ENCODE measurements at regions not wholly inside any gene's neighbourhood (a gene's known extent, or its start where the extent isn't known, plus 50 kb on each side); places are given as distances from the start of the nearest gene placed in this dataset.

DNA sequence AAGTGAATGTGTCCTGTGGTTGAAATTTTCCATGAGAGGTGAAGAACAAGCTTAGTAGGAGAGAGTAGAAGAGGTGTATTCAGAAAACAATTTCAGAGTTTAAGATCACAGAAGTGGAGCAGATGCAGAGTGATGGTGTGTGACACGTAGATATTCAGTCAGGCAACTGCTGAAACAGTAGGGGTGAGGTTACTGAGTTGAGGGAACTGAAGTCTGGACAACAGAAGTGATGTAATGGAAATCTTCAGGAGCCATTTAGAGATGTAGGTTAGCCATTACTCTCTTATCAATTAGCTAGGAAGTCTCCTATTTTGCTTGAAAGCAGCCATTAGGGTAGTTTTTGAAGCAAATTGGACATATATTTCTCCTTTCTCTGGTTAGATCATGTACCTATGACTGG lies 584.4 kb downstream of the PKHD1 start:
- Mint-ChIP-seq H3K4me3 (no peak overlapping the region), H3K27ac (no peak overlapping the region), H3K27me3 (no peaks in the 10 kb centered on the region), H3K4me1 (ENCODE audit: low read depth) (no peaks in the 10 kb centered on the region), H3K36me3 (ENCODE audit: low read depth) (no peaks in the 10 kb centered on the region), H3K9me3 (peaks cover 10% of the 10 kb centered on the region)
- no peak for TF ChIP-seq CTCF (IDR thresholded peaks at IDR 0.05)
- DNase-seq (no peak), ATAC-seq (ENCODE audit: poor library complexity) (no peak)
- H3K9me3 ChIP-seq (ENCODE audit: control insufficient read depth in 1 of 2, insufficient read depth in 1 of 2, low read length in 2 of 2) = no peaks in the 10 kb centered on the region
- H3K4me1 ChIP-seq (ENCODE audit: insufficient read depth, low read length) = no peaks in the 10 kb centered on the region
- H3K27ac ChIP-seq (ENCODE audit: low read depth in 1 of 2, low read length in 2 of 2) = no peak overlapping the region
- POLR2A ChIA-PET = no interaction called here
- intact Hi-C loops (cut with DNase I, micrococcal nuclease) = no loop called here
- H3K36me3 ChIP-seq (ENCODE audit: insufficient read depth, low read length) = no peaks in the 10 kb centered on the region
- CTCF ChIA-PET = no interaction called here
- H3K27me3 ChIP-seq (ENCODE audit: control insufficient read depth in 1 of 2, insufficient read depth in 2 of 2, low read length in 2 of 2) = no peaks in the 10 kb centered on the region
- H3K4me3 ChIP-seq (ENCODE audit: low read length) = no peak overlapping the region

DNA sequence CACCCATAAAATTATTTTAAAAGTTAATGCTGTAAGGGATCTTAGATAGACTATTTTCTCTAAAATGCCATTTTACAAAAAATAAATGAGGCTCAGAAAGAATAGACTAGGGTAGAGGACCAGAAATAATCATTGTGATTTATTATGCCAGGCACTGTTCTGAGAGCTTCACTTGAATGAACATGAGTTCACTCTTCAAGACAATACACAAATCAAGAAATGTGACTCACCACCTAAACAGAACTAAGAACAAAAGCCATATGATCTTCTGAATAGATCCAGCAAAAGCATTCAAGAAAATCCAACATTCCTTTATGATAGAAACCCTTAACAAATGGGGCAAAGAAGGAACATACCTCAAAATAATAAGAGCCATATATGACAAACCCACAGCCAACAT lies 582.0 kb downstream of the PKHD1 start:
- H3K4me3 Mint-ChIP-seq = no peak overlapping the region
- H3K36me3 Mint-ChIP-seq (ENCODE audit: low read depth) = no peaks in the 10 kb centered on the region
- no peak overlapping the region for H3K27ac Mint-ChIP-seq
- no peak for TF ChIP-seq CTCF (IDR thresholded peaks at IDR 0.05)
- no peaks in the 10 kb centered on the region for H3K4me1 ChIP-seq (ENCODE audit: insufficient read depth, low read length)
- peaks cover 5% of the 10 kb centered on the region for H3K9me3 Mint-ChIP-seq
- H3K4me3 ChIP-seq (ENCODE audit: low read length) = no peak overlapping the region
- intact Hi-C loops (cut with DNase I, micrococcal nuclease) = no loop called here
- ATAC-seq (ENCODE audit: poor library complexity) (no peak), DNase-seq (no peak)
- ChIA-PET POLR2A (no interaction called here), CTCF (no interaction called here)
- no peak overlapping the region for H3K27ac ChIP-seq (ENCODE audit: low read depth in 1 of 2, low read length in 2 of 2)
- H3K9me3 ChIP-seq (ENCODE audit: control insufficient read depth in 1 of 2, insufficient read depth in 1 of 2, low read length in 2 of 2) = peaks cover 0 to 3% of the 10 kb centered on the region in 2 experiments
- H3K27me3 ChIP-seq (ENCODE audit: control insufficient read depth in 1 of 2, insufficient read depth in 2 of 2, low read length in 2 of 2) = no peaks in the 10 kb centered on the region
- no peaks in the 10 kb centered on the region for H3K4me1 Mint-ChIP-seq (ENCODE audit: low read depth)
- H3K36me3 ChIP-seq (ENCODE audit: insufficient read depth, low read length) = no peaks in the 10 kb centered on the region
- no peaks in the 10 kb centered on the region for H3K27me3 Mint-ChIP-seq

DNA sequence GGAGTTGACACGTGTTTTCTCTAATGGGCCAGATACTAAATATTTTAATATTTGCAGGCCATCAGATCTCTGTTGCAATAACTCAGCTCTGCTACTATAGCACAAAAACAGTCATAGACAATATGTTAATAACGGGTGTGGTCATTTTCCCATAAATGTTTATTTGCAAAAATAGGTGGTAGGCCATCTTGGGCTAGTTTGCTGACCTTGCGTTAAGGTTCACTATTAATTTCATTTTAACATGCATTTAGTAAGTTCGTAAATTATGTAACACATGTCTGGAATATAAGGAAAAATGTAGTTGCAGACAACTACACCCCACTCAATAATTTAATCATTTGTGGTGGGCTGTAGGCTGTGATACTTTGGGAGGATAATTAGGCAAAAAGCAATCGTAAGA lies 577.8 kb downstream of the PKHD1 start:
- no peaks in the 10 kb centered on the region for H3K4me1 ChIP-seq (ENCODE audit: insufficient read depth, low read length)
- no peak for TF ChIP-seq CTCF (IDR thresholded peaks at IDR 0.05)
- ChIA-PET POLR2A (no interaction called here), CTCF (no interaction called here)
- Mint-ChIP-seq H3K27ac (no peak overlapping the region), H3K9me3 (peaks cover 5% of the 10 kb centered on the region), H3K4me3 (no peak overlapping the region), H3K36me3 (ENCODE audit: low read depth) (no peaks in the 10 kb centered on the region), H3K4me1 (ENCODE audit: low read depth) (no peaks in the 10 kb centered on the region), H3K27me3 (no peaks in the 10 kb centered on the region)
- no peaks in the 10 kb centered on the region for H3K27me3 ChIP-seq (ENCODE audit: control insufficient read depth in 1 of 2, insufficient read depth in 2 of 2, low read length in 2 of 2)
- DNase-seq (no peak), ATAC-seq (ENCODE audit: poor library complexity) (no peak)
- no peak overlapping the region for H3K4me3 ChIP-seq (ENCODE audit: low read length)
- no peak overlapping the region for H3K27ac ChIP-seq (ENCODE audit: low read depth in 1 of 2, low read length in 2 of 2)
- H3K36me3 ChIP-seq (ENCODE audit: insufficient read depth, low read length) = no peaks in the 10 kb centered on the region
- peaks cover 0 to 3% of the 10 kb centered on the region in 2 experiments for H3K9me3 ChIP-seq (ENCODE audit: control insufficient read depth in 1 of 2, insufficient read depth in 1 of 2, low read length in 2 of 2)
- intact Hi-C loops (cut with DNase I, micrococcal nuclease) = no loop called here

All from CD4-positive, alpha-beta T cell (primary cell).